ENCODE measurements at regions not wholly inside any gene's neighbourhood (a gene's known extent, or its start where the extent isn't known, plus 50 kb on each side); places are given as distances from the start of the nearest gene placed in this dataset.

DNA sequence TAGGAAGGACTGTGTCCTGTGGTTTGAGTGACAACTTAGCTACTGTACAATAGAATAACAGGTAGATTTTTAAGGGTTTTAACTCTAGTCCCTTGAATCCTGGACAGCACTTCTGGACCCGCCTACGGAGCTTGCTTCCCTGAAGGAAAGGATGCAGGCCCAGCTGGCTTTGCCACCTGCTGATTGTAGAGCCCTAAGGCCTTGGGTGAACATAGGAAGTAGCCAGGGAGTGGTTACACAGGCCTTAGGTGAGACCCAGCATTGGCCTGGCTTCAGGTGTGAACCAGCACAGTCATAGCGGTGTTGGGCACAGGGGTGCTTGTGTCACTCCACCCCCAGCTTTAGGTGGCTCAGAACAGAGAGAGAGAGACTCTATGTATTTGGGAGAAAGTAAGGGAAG is 413.5 kb downstream of the GRIA2 start:
- H3K4me3 ChIP-seq (ENCODE audit: control insufficient read depth, low read depth, low read length) = no peak overlapping the region
- TF ChIP-seq, protein P1, sequence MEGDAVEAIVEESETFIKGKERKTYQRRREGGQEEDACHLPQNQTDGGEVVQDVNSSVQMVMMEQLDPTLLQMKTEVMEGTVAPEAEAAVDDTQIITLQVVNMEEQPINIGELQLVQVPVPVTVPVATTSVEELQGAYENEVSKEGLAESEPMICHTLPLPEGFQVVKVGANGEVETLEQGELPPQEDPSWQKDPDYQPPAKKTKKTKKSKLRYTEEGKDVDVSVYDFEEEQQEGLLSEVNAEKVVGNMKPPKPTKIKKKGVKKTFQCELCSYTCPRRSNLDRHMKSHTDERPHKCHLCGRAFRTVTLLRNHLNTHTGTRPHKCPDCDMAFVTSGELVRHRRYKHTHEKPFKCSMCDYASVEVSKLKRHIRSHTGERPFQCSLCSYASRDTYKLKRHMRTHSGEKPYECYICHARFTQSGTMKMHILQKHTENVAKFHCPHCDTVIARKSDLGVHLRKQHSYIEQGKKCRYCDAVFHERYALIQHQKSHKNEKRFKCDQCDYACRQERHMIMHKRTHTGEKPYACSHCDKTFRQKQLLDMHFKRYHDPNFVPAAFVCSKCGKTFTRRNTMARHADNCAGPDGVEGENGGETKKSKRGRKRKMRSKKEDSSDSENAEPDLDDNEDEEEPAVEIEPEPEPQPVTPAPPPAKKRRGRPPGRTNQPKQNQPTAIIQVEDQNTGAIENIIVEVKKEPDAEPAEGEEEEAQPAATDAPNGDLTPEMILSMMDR (conservative IDR thresholded peaks at IDR 0.05; ENCODE audit: control insufficient read depth, insufficient read depth, low read depth, low read length) = no peak
- DNase-seq (ENCODE audit: low read depth) = no peak

DNA sequence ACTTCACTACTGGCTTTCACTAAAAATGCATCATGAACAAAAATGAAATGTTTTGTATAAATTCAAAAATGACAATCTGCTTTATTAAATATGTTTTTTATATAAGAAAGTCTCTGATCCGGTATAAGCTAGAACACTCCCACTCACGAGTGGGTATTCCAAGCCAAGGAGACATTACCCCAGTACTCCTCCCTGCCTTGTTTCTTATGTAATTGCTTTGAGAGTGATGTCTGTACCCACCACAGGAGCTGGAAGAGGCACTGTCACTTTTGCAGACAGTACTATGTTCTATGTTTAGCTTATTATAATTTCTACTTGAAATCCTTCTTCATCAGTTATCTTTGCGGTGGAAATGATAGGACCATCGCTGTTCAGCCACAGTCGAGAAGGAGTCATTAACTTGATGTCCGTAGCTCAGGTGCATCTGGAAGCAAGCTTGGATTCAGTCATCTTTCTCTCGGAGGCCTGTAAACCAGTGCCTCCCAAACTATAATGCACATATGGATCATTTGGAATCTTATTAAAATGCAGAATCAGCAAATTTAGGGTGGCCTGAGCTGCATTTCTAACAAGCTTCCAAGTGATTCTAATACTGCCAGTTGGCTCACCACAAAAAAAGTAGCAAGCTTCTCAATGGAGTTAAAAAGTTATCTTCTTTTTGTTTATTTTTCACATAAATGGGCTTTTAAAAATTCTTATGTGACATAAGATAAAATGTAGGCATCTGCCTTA is 396.4 kb downstream of the GRIA2 start:
- DNase-seq (ENCODE audit: low read depth) = no peak
- TF ChIP-seq, protein P1 (conservative IDR thresholded peaks at IDR 0.05; ENCODE audit: control insufficient read depth, insufficient read depth, low read depth, low read length) = no peak
- H3K4me3 ChIP-seq (ENCODE audit: control insufficient read depth, low read depth, low read length) = no peak overlapping the region

DNA sequence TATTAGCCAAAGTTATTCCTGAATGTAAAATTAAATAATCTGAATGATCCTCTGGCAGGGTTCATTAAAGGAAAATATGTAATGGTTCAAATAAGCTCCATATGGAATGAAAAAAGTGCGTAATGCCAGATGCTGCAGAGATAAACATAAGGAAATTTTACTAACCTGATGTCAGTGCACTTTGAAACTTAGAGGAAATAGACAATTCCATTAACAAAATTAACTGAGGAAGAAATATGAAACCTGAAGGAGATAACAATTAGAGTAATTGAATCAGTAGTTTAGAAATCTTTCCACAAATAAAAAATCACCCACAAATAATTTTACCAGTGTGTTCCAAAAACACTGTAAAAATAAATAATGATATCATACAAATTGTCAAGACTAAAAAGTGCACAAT is 387.5 kb downstream of the GRIA2 start:
- DNase-seq (ENCODE audit: low read depth) = no peak
- no peak overlapping the region for H3K4me3 ChIP-seq (ENCODE audit: control insufficient read depth, low read depth, low read length)
- TF ChIP-seq, protein P1 (conservative IDR thresholded peaks at IDR 0.05; ENCODE audit: control insufficient read depth, insufficient read depth, low read depth, low read length) = no peak

DNA sequence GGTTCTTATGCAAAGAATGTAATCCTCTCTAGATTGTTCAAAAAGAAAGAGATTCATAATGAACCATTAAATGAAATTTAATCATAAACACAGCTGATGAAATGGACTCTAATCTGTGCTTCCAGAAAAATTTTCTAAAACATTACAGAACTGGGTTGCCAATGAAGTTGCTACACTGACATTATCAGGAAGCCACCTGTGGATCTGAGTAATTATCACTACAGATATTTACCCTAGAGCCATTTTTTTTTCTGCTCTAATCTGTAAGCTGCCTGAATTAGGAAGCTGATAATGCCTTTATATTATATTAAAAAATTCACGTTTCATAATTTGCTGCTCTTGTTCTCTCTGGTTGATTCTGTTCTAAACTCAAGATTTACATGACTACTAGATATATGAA is 380.1 kb downstream of the GRIA2 start:
- no peak for DNase-seq (ENCODE audit: low read depth)
- TF ChIP-seq, protein P1 (conservative IDR thresholded peaks at IDR 0.05; ENCODE audit: control insufficient read depth, insufficient read depth, low read depth, low read length) = no peak
- H3K4me3 ChIP-seq (ENCODE audit: control insufficient read depth, low read depth, low read length) = no peak overlapping the region

DNA sequence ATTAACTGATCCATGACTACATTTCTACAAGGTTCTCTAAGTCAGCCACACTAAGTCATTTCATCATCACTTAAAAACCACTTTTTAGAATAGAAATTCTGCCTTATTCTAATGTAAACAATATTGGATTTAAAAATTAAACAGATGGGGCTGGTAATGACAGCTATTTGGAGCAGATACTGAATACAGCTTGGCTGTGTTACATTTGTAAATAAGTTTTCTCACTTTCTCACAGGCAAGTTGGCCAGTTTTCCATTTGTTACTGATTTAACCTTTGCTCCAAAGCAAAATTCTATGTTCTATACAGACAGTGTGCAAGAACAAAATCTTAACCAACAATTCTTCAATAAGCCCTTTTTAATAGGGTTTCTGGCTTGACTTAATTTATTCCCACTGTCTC is 370.7 kb downstream of the GRIA2 start:
- DNase-seq (ENCODE audit: low read depth) = no peak
- no peak overlapping the region for H3K4me3 ChIP-seq (ENCODE audit: control insufficient read depth, low read depth, low read length)
- TF ChIP-seq, protein P1 (conservative IDR thresholded peaks at IDR 0.05; ENCODE audit: control insufficient read depth, insufficient read depth, low read depth, low read length) = no peak

DNA sequence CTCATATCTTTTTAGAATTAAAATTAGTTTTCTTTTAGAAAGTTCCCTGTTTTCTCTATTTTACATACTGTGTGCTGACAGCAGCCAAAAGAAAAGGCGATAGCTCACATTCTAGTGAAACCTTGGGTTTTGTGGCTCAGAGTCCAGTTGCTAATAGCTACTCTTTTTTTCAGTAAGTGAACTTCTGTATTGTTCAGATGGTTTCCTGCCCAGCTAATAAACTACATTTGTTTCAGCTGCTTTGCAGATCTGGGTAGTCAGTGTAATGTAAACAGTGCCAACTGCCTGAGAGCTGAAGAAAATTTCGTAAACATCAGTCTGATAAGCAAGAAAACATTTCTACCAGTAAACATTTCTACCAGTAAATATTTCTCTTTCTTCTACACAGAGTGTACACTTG is 370.2 kb downstream of the GRIA2 start:
- TF ChIP-seq, protein P1 (conservative IDR thresholded peaks at IDR 0.05; ENCODE audit: control insufficient read depth, insufficient read depth, low read depth, low read length) = no peak
- no peak overlapping the region for H3K4me3 ChIP-seq (ENCODE audit: control insufficient read depth, low read depth, low read length)
- DNase-seq (ENCODE audit: low read depth) = no peak
